PFSK-1 (cell line): ENCODE measurements at regions not wholly inside any gene's neighbourhood (a gene's known extent, or its start where the extent isn't known, plus 50 kb on each side); places are given as distances from the start of the nearest gene placed in this dataset.

Experiments
- FOXP2 ChIP-seq: optimal IDR thresholded peaks from 2 replicates; pipeline ENCODE3; 2011; ENCODE audit warnings: borderline replicate concordance, control low read depth, inconsistent platforms; ENCODE audit not compliant: insufficient read depth; ENCODE audit errors: extremely low read length, extremely low read depth
- POLR2AphosphoS5 ChIP-seq: IDR thresholded peaks from 2 replicates; pipeline ENCODE4 v1.6.1; 2012; ENCODE audit warnings: low read depth, mild to moderate bottlenecking, control low read depth, low read length, moderate library complexity
- SIN3A ChIP-seq: IDR thresholded peaks from 2 replicates; pipeline ENCODE4 v1.6.1; 2012; ENCODE audit warnings: mild to moderate bottlenecking, low read length, moderate library complexity, borderline replicate concordance; ENCODE audit not compliant: insufficient read depth
- TAF1 ChIP-seq: IDR thresholded peaks from 2 replicates; pipeline ENCODE4 v1.6.1; 2012; ENCODE audit warnings: low read length, control low read depth, borderline replicate concordance; ENCODE audit not compliant: insufficient read depth
- TF ChIP-seq, protein P1 (sequence below), 2 experiments: IDR thresholded peaks; 2 replicates each; pipeline versions ENCODE4 v1.6.1 to v1.8.0; 2011 to 2012; ENCODE audit warnings: low read depth in 2 of 2, low read length in 2 of 2, control low read depth in 1 of 2, inconsistent platforms in 1 of 2, mild to moderate bottlenecking in 1 of 2, moderate library complexity in 1 of 2; ENCODE audit not compliant: insufficient read depth in 1 of 2

DNA sequence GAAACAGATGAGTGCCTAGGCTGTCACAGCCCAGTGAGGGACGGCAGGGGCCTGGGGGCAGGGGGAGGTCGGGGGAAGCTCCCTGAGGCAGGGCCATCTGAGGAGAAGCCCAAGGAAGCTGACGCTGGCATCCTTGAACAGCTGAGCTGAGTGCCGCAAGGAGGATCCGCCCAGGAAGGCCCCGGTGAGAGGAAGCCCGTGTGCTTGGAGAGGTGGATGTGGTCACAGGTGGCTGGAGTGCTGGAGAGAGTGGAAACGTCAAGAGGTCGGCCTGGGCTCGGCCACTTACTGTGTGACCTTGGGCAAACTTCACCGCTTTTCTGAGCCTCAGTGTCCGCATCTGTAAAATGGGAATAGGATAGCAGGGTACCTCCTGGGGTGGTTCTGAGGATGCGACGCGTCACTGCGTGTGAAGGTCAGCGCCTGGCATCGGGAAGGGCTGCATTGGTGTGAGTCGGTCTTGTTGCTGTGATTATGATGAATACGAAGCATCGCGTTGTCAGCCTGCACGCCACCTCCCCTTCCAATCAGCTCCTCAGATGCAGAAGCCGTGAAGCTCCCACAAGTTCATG is 116.1 kb upstream of the PTPN1 start:
- TF ChIP-seq SIN3A, result no peak
- TF ChIP-seq TAF1, result no peak
- no peak for TF ChIP-seq POLR2AphosphoS5
- TF ChIP-seq FOXP2, result no peak
- TF ChIP-seq, protein P1, sequence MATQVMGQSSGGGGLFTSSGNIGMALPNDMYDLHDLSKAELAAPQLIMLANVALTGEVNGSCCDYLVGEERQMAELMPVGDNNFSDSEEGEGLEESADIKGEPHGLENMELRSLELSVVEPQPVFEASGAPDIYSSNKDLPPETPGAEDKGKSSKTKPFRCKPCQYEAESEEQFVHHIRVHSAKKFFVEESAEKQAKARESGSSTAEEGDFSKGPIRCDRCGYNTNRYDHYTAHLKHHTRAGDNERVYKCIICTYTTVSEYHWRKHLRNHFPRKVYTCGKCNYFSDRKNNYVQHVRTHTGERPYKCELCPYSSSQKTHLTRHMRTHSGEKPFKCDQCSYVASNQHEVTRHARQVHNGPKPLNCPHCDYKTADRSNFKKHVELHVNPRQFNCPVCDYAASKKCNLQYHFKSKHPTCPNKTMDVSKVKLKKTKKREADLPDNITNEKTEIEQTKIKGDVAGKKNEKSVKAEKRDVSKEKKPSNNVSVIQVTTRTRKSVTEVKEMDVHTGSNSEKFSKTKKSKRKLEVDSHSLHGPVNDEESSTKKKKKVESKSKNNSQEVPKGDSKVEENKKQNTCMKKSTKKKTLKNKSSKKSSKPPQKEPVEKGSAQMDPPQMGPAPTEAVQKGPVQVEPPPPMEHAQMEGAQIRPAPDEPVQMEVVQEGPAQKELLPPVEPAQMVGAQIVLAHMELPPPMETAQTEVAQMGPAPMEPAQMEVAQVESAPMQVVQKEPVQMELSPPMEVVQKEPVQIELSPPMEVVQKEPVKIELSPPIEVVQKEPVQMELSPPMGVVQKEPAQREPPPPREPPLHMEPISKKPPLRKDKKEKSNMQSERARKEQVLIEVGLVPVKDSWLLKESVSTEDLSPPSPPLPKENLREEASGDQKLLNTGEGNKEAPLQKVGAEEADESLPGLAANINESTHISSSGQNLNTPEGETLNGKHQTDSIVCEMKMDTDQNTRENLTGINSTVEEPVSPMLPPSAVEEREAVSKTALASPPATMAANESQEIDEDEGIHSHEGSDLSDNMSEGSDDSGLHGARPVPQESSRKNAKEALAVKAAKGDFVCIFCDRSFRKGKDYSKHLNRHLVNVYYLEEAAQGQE (IDR thresholded peaks at IDR 0.05; ENCODE audit: insufficient read depth in 1 of 2, low read depth in 2 of 2, low read length in 2 of 2), result no peak

DNA sequence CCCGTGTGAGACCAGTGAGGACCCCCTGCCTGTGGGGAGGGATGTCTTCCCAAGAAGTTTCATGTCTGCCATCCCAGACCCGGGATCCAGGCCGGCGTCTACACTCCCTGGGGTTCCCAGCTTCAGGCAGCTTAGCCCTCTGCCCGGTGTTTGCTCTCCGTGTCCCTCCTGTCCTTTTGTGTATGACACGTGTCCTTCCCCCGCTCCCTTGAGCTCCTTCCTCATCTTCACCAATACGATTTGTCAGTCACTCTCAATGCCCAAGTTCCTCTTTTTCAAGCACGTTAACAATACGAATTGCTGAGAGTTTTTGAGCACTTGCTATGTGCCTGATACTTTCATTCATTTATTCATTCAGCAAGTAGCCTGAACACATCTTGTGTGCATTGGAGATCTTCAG is 115.6 kb upstream of the PTPN1 start:
- no peak for TF ChIP-seq POLR2AphosphoS5
- TF ChIP-seq SIN3A, result no peak
- TF ChIP-seq FOXP2, result no peak
- TF ChIP-seq, protein P1 (IDR thresholded peaks at IDR 0.05; ENCODE audit: insufficient read depth in 1 of 2, low read depth in 2 of 2, low read length in 2 of 2), result no peak
- no peak for TF ChIP-seq TAF1

GRCh38 chr20:50395251-50395729 is 114.9 kb upstream of the PTPN1 start:
- TF ChIP-seq TAF1, result no peak

- TF ChIP-seq TAF1, result no peak
- TF ChIP-seq FOXP2, result no peak
- TF ChIP-seq SIN3A, result no peak
- TF ChIP-seq, protein P1 (IDR thresholded peaks at IDR 0.05; ENCODE audit: insufficient read depth in 1 of 2, low read depth in 2 of 2, low read length in 2 of 2), result no peak
- no peak for TF ChIP-seq POLR2AphosphoS5
These were observed 114.2 kb upstream of the PTPN1 start for GRCh38 chr20:50395914-50396488.

DNA sequence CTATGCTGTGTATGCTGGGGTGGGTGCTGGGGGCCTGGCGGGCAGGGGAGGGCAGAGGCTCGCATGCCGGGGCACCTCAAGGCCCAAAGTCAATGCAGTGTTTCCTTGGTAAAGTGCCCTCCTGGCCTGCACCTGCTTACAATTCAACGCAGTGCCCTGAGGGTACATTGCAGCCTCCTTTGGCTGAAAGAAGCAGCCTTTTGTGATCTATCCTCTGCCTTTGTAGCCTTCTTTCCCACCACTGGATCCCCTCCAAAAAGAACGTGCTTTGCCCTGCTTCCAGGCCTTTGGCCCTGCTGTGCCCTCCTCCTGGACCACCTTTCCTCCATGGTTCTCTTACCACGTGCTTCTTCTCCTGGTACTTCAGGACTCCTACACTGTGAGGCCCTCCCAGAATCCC is 113.6 kb upstream of the PTPN1 start:
- no peak for TF ChIP-seq POLR2AphosphoS5

- TF ChIP-seq POLR2AphosphoS5 (no peak), SIN3A (no peak), FOXP2 (no peak), TAF1 (no peak)
- TF ChIP-seq, protein P1 (IDR thresholded peaks at IDR 0.05; ENCODE audit: insufficient read depth in 1 of 2, low read depth in 2 of 2, low read length in 2 of 2), result no peak
These were observed 113.1 kb upstream of the PTPN1 start for GRCh38 chr20:50397058-50397457.
